HG02840 (cell line): ENCODE measurements at regions not wholly inside any gene's neighbourhood (a gene's known extent, or its start where the extent isn't known, plus 50 kb on each side); places are given as distances from the start of the nearest gene placed in this dataset.
"Not testable (repeated sequence)": the region's sequence is repeated elsewhere in the genome, so short reads cannot be mapped to it uniquely, and the experiment has no call there.

Source experiments
- ATAC-seq: cut with Tn5 transposase; IDR thresholded peaks from one replicate; pipeline ENCODE4 v1.9.1; 2021; ENCODE audit warnings: mild to moderate bottlenecking, moderate library complexity, moderate number of reproducible peaks; ENCODE audit not compliant: unreplicated experiment, low FRiP score

GRCh38 chr11:23620617-23621016, 760.3 kb upstream of the CCDC179 start:
- no peak for ATAC-seq

- no peak for ATAC-seq
Measured at GRCh38 chr11:23632293-23632692, 772.0 kb upstream of the CCDC179 start.

- ATAC-seq, result no peak
Measured at GRCh38 chr11:23644443-23644842, 784.2 kb upstream of the CCDC179 start.

- ATAC-seq, result not testable (repeated sequence)
Measured at GRCh38 chr11:23652336-23652735, 792.1 kb upstream of the CCDC179 start.

GRCh38 chr11:23653071-23653675, 792.9 kb upstream of the CCDC179 start:
- ATAC-seq, result no peak

- no peak for ATAC-seq
Measured at GRCh38 chr11:23668324-23668723, 808.0 kb upstream of the CCDC179 start.

GRCh38 chr11:23673366-23673765, 813.1 kb upstream of the CCDC179 start:
- ATAC-seq, result no peak

- no peak for ATAC-seq
Measured at GRCh38 chr11:23674866-23675265, 814.6 kb upstream of the CCDC179 start.

GRCh38 chr11:23679041-23679440, 817.8 kb upstream of the LUZP2 start:
- ATAC-seq, result no peak

- ATAC-seq, result no peak
Measured at GRCh38 chr11:23679981-23680380, 816.9 kb upstream of the LUZP2 start.

GRCh38 chr11:23680488-23681230, 816.2 kb upstream of the LUZP2 start:
- ATAC-seq, result no peak

- no peak for ATAC-seq
Measured at GRCh38 chr11:23684701-23685100, 812.2 kb upstream of the LUZP2 start.

GRCh38 chr11:23687991-23688390, 808.9 kb upstream of the LUZP2 start:
- ATAC-seq, result no peak

- no peak for ATAC-seq
Measured at GRCh38 chr11:23688411-23688810, 808.4 kb upstream of the LUZP2 start.

GRCh38 chr11:23688835-23689234, 808.0 kb upstream of the LUZP2 start:
- ATAC-seq, result no peak

- no peak for ATAC-seq
Measured at GRCh38 chr11:23696688-23697415, 800.0 kb upstream of the LUZP2 start.

GRCh38 chr11:23704183-23704582, 792.7 kb upstream of the LUZP2 start:
- ATAC-seq, result no peak

GRCh38 chr11:23711981-23712380, 784.9 kb upstream of the LUZP2 start:
- ATAC-seq, result no peak

- no peak for ATAC-seq
Measured at GRCh38 chr11:23719016-23719415, 777.8 kb upstream of the LUZP2 start.

GRCh38 chr11:23723861-23724260, 773.0 kb upstream of the LUZP2 start:
- no peak for ATAC-seq

- ATAC-seq, result no peak
Measured at GRCh38 chr11:23725752-23726151, 771.1 kb upstream of the LUZP2 start.

- no peak for ATAC-seq
Measured at GRCh38 chr11:23727387-23727786, 769.5 kb upstream of the LUZP2 start.
